ENCODE measurements at regions not wholly inside any gene's neighbourhood (a gene's known extent, or its start where the extent isn't known, plus 50 kb on each side); places are given as distances from the start of the nearest gene placed in this dataset.
"Not testable (repeated sequence)": the region's sequence is repeated elsewhere in the genome, so short reads cannot be mapped to it uniquely, and the experiment has no call there.

DNA sequence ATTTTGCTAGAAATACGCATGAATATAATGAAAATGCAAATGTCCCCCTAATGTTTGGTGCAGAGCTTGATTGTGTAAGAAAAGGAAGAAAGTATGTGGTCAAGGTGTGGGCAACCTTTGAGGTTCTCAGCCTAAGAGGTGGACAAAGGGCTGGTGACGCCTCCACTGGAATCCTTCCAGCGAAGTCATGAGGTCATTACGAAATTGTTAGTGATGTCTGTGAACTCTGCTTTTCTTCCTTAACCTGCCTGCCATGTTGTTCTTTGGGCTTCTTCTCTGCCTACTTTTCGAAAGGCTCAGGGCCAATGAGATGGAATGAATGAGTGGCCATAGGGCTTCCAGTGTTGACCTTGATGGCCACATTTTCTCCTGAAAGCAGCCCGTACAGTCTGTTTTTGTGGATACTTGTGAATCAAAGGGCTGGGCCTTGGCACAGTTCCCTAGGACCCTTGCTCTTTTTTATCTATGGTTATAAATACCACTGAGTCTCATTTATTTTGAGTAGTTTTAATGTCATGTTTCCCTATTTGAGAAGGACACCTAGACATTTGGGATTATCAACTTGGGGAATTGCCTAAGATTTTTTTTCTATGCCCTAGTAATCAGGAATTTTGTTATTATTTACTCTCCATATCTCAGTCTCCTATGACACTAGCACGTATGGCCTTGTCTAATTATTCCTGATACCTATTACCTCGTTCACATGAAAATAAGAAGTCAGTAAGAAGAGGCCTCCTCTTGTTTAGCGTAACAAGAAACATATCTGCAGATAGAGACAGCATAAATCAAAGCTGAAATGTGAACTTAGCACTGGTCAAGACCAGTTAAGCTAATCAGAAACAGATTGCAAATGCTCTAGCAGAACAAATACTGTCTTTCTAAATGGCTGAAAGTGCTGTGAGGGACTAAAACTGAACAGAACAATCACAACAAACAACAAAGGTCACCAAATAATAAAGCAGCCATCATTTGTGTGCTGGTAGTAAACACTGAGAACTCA is 334.6 kb downstream of the BCL2L11 start:
- not testable (repeated sequence) for DNase-seq

DNA sequence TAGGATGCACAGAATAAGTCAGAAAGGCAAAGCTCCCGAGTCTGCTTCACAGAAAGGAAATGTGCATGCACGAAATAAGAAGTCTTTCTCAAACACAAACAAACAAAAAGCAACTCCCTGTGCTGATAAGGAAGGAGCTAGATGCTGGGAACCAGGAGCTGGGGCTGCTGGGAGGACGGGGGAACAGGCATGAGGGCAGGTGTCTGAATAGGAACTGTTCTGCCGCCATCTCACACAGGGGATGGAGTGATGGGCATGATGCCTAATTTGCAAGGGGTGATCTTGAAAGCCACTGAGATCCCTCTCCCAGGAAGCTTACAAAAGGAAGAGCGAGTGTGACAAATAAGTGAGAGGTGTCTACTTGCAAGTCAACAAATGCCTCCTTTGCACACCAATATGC is 336.5 kb downstream of the BCL2L11 start:
- DNase-seq = not testable (repeated sequence)

DNA sequence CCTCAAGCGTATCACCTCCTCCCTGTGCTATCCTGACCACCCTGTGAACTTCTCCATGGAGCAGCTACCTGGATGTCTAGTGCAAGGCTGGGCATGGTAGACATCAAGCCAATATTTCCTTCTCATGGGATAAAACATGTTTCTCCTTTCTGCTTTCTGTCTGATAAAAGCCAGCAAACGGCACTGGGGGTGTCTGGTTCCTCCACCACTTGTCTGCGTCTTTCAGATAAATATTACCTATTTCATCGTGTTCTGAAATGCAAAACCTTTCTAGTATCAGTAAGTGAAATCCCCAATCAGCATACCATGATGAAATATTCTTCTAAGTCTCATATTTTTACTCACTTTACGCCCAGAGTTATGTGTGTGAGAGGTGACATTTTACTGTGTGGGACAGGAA is 340.2 kb downstream of the BCL2L11 start:
- DNase-seq = not testable (repeated sequence)

DNA sequence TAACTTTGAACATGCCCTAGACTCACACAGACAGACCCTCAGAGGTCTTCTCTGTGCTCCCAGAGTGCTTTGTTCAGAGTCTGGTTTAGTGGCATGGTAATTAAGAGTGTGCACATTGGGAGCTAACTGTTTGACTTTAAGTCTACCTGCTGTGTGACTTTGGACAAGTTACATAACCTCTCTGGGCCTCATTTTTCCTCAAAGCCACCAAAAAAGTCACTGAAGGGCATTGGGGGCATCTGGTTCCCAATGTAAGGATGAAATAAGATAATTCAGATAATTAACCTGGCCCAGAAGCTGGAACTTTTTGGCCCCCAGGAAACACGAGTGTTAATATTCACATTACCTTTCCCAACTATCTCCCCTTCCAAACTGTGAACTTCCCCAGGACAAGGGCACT is 341.1 kb downstream of the BCL2L11 start:
- not testable (repeated sequence) for DNase-seq

DNA sequence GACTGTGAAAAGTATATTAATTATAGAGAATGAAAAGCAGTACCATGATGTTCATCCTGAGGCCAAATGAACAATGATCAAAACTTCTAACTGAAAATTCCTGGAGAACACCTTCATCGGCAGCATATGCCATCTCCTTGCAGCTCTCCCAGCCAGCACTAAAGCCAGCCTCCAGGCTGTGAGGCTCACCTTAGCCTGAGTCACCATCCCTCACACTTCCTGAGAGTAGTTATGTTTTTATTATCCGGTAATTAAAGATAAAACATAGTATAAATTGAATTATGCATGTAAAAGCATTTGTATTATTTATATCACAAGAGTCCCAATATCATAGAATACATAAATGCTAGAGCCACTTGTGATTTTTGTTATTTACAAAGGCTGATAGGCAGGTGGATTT is 341.9 kb downstream of the BCL2L11 start:
- not testable (repeated sequence) for DNase-seq

DNA sequence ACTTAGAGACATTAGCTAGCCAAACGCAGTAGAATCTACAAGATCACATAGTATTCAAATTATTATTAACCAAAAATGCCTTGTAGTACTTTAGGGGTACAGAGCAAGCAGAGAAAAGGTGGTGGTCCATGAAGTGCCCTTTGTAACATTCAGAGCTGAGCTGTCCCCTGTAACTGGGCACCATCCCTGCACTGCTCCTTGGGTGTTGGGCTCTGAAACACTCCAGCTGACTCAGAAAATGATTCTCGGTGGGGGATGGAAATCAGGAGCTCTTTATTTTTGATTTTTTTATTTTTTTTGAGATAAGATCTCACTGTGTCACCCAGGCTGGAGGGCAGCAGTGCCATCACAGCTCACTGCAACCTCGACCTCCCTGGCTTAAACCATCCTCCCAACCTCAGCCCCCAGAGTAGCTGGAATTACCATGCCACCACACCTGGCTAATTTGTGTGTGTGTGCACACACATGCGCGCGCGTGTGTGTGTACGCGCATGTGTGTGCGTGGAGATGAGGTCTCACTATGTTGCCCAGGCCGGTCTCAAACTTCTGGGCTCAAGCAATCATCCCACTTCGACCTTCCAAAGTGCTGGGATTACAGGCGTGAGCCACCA is 342.6 kb downstream of the BCL2L11 start:
- DNase-seq = not testable (repeated sequence)

DNA sequence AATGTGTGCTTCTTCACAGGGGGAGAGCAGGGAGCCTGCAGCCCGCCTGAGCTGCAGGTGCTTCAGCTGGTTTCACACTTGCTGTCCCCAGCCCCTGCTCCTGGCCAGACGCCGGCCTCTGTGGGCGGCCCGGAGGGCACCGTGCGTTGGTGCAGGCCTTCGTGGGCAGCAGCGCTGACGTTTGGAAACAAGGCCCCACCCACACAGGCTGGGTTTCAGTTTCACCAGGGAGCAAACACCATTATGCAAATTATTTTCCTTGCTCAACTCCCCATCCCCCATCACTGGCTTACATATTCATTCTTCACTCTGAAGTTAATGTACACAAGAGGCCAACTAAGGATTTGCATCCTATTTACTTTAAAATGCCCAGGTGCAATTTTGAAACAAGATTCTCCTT is 343.2 kb downstream of the BCL2L11 start:
- peak; percentile 71 for DNase-seq

DNA sequence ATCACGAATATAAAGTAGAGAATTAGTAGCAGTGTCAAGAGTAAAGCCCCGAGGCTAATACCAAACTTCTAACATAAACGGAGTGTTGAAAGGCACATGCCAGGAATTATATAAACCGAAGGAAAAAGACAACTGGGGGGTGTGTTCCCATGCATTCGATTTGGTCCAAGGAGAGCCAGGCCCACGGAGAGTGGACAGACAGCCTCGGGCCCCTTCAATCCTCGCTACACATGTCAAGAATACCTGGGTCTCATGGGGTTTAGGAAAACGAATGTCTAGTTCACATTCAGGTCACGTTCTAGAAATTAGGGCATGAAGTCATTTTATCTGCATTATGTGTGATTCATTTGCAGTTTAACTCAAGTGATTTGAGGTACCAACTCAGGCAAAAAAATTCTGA is 343.7 kb downstream of the BCL2L11 start:
- DNase-seq = not testable (repeated sequence)

DNA sequence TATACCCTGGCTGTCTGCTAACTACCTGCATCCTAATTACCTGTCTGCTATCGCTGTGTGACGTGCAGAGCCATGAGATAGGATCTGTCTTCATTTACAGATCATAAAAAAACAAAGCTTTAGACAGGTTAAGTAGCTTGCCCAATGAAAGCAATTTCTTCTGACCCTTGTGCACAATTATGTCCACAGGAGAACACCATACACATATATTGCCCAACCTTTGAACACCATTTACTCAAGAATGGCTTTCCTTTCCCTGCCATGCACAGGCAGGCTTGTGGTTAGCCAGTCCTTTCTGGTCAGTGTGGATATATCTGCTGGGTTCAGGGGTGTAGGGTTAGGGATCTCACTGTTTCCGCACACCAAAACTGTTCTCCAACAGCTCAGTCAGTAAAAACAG is 344.8 kb downstream of the BCL2L11 start:
- not testable (repeated sequence) for DNase-seq

DNA sequence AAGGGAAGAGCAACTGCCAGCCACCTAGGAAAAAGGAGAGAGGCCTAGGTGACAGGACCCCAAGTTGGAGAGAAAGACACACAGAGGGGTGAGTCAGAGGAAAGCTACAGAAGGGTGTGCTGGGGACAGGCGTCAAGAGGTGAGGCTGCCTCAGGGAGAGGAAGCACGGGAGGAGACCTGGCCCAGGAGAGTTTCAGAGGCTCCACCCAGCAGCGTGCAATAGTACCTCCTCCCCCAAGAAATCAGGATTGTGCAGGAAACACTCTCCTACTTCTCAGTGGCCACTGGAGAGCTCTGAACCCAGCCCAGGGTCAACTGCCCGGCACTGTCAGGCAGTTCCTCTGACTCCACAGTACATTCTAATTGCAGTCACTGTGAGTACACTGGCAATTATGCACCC is 346.0 kb downstream of the BCL2L11 start:
- not testable (repeated sequence) for DNase-seq

DNA sequence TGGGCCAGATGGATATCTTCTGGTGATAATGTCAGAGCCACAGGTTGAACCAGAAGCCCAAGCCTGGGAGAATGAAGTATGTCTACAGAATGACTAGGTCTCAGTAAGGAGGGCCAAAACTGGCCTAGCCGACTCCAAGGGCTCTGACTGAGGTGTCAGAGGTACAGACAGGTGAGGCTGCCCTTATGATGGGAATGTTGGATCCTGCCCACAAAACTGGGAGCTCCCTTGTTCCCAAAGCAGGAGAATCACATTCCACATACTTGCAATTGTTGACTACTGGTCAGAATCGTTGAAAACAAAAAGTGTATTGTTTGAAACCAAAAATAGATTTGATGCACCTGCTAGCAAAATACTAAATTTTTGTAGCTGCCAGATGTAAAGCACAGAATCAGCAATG is 350.2 kb downstream of the BCL2L11 start:
- DNase-seq = not testable (repeated sequence)

DNA sequence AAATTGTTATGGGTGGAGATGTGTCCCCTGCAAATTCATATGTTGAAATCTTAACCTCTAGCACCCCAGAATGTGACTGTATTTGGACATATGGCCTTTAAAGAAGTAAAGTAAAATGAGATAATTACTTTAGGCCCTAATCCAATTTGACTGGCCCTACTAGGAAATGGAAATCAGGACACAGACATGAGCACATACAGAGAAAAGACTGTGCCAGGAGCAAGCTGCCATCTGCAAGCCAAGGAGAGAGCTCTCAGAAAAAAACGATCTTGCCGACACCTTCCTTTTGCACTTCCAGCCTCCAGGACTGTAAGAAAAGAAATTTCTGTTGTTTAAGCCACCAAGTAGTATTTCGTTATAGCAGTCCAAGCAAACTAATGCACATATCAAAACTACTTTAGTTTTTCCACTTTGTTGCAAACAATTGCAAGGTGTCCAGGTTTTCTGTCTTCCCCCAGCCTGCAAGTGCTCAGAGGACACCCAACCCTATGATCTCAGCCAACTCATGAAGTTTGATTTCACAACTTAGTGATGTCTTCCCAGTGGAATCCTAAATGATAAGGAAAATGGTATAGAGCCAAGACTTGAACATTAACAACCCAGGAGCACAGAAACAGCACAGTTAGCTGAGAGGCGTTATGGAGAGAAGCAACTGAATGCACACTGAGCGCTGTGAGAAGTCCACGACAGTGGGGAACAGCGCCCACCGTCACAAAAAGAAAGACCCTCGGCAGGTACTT is 351.2 kb downstream of the BCL2L11 start:
- not testable (repeated sequence) for DNase-seq

DNA sequence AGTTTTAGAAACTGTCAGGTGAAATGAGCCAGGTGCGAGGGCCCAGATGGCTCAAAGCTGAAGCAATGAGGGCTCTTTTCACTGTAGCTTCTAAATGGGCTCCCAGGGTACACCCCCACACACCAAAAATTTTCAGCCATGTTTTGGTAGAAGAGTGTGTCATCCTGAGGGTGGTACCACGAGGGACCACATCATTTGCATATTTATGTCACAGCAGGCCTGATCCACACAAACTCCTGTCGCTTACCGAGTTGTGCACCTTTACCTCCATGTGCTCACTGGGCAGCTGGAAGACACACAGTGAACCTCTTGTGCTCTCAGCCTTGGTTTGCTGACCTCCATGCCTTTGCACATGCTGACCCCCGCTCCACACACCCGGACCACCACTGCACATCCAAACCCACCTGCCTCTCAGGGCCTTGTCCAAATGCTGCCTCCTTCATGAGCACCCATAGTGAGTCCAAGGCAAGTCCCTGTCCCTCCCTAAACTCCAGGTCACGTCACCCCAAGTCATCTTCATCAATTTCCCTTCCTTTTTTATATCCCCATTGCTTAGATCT is 352.2 kb downstream of the BCL2L11 start:
- DNase-seq = not testable (repeated sequence)

DNA sequence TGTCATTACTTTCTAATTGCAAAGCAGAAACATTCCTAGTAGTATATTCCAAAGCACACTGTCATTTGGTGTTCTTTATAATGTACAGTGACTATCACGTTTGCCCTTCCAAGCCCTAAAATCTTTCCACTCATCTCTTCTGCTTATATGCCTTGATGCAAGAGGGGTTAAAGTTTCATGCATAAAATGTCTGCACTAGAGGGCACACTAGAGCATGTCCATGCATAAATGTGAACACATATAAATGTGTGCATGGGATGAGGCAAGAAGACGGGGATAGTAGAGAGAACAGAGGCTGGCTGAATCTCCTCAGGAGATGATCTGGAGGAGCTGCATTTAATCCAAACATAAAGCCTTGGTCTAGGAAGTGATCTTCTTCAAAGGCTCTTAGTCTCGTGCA is 352.8 kb downstream of the BCL2L11 start:
- not testable (repeated sequence) for DNase-seq

DNA sequence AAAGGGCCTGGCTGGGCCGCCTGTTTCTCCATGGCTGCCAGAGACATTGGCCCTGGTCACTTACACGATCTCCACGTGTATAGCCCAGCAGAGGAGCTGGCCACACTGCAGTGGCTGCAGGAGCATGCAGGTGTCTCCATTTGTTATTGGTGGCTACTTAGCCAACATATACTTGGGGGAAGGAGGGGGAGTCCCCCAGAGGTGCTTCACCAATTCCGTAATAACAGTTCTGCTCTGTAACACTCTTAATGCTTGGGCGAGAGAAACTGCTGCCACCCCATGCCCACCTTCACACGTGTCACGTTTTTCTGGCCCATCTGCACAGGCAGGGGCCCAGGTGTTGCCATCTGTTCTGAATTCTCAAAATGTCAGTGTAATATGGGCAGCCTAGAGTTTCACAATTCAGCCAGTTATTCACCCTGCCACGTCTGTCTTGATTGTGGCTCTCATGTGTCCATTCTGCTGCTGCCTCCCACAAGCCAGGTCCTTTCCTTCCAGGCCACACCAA is 353.5 kb downstream of the BCL2L11 start:
- DNase-seq = not testable (repeated sequence)

DNA sequence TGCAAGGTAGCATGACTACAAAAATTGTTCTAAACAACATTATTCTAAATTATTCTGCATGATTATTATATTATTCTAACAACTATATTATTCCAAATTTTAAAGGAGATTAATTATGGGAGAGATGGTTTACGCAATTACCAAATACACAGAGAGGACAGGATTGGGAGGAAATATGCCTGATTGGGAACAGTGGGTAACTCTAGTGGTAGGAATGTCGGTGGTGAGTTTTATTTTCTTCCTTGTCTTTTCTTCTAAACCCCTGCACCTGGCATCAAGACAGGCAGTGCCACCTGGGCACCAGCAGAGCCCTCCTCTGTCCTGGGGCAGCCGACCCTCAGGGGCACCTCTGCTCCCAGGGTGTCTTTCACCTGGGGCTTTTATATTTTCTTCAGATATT is 357.6 kb downstream of the BCL2L11 start:
- not testable (repeated sequence) for DNase-seq

DNA sequence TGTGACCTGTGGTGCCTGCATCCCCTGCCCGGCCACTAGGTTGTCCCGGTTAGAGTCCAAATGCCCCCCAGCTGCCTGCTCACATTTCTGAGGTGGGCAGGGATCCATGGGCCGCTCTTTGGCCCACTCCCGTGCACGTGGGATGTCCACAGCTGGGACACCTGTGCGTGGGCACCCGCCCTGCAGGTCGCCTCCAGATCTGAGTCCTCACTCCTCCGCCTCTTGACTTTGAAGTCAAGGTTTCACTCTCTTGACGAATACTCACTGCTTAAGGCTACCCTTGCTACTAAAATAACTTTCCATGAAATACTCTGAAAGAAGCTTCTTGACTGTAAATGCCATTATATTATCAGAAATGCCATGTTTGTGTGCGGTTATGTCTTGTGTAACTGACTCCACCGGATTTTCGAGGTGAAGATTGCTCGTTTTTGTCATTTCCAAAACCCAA is 358.2 kb downstream of the BCL2L11 start:
- not testable (repeated sequence) for DNase-seq

DNA sequence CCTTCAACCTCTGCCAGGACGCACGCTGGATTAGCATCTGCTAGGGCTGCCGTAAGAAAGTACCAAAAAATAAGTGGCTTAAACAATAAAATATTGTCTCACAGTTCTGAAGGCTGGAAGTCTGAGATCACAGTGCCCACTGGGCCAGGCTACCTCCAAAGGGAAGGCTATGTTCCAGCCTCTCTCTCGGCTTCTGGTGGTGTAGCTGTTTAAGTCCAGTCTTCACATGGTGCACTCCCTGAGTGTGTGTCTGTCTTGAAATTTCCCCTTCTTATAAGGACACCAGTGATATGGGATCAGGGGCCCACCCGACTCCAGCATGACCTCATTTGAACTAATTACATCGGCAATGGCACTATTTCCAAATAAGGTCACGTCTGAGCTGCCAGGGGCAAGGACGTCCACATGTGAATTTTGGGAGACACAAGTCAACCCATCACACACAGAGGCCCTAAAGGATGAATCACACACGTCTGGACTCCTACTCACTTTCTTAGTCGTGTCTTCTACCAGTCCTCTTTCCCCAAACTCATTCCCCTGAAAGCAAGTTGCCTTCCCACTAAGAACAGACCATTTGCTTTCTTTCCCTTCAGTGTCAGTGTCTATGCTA is 359.4 kb downstream of the BCL2L11 start:
- not testable (repeated sequence) for DNase-seq

DNA sequence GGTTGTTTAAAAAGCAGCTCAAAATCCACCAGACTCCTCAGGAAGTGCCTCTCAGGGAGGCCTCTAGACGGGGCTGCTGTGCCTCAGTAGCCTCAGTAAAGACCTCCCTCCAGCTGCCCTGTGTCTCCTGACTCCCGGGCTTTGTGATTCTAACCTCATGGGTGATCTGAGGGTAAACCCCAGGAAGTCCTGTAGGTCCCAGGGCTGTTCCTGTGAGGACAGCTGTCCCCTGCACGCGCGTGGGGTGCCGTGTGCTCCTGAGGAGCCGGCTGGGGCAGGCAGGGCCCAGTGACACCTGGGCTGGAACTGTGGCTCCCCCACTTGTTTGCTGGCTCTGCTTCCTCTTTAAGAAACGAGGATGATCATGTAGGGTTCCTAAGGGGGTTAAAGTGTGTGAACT is 359.9 kb downstream of the BCL2L11 start:
- not testable (repeated sequence) for DNase-seq

DNA sequence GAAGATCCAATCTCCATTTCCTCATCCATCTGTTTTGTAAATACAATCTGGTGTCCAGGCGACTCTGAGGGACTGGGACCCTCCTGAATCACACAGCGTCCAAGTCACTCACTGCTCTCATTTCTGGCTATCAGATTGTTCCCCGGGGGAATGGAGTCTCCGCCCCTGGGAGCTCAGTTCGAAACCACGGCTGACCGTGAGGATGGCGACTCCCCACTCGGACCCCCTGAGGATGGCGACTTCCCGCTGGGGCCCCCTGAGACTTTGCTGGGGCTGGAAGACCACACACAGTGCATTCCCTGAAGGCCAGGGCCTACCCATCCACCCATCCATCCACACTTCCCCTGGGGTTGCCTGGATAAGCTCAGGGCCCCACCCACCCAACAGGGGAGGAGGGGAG is 360.5 kb downstream of the BCL2L11 start:
- DNase-seq = not testable (repeated sequence)

DNA sequence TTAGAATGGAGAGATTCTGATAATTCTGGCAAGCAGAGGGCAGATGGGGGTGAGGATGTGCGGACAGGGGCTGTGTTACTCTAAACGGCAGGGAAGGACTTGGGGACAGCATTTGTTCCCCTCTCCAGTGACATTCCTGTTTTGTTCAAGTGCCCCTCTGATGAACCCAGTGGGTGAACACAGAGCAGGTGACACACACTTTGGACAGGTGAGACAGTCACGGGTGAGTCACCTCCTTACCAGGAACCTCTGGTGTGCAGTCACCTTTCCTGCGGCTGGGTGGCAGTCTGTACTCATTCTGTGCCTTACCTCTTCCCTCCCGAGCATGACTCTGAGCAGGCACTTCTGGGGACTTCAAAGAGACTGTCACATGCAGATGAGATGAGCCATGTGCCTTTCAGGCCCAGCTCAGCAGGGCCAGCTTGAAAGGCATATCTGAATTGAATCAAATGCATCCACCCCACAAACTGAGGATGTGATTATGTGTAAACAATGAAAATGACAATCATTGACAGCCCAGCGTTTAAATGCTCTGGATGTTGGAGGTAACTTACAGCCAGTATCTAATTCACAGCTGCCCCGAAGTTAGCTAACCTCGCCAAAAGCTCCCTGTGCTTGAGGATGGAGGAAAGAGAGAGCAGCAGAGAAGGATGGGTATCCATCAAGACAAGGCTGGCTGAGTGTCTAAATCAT is 362.4 kb downstream of the BCL2L11 start:
- not testable (repeated sequence) for DNase-seq
